HUES64 (cell line): ENCODE measurements at regions not wholly inside any gene's neighbourhood (a gene's known extent, or its start where the extent isn't known, plus 50 kb on each side); places are given as distances from the start of the nearest gene placed in this dataset.

Experiments
- H3K27ac ChIP-seq: 2 replicates; pipeline ENCODE4 v1.7.0; 2013; ENCODE audit warnings: low read depth, low read length, inconsistent platforms
- H3K27me3 ChIP-seq: 2 replicates; pipeline ENCODE4 v1.6.1; 2013; ENCODE audit warnings: mild to moderate bottlenecking, low read length; ENCODE audit not compliant: insufficient read depth
- H3K36me3 ChIP-seq: 2 replicates; pipeline ENCODE4 v1.6.1; 2013; ENCODE audit warnings: mild to moderate bottlenecking, low read length; ENCODE audit not compliant: insufficient read depth
- H3K4me1 ChIP-seq: 2 replicates; pipeline ENCODE4 v1.6.1; 2013; ENCODE audit warnings: mild to moderate bottlenecking, low read length, moderate library complexity; ENCODE audit not compliant: insufficient read depth
- H3K4me3 ChIP-seq: 2 replicates; pipeline ENCODE4 v1.5.1; 2013; ENCODE audit warnings: mild to moderate bottlenecking, low read length, moderate library complexity
- H3K9ac ChIP-seq: 2 replicates; pipeline ENCODE4 v1.6.1; 2013; ENCODE audit warnings: mild to moderate bottlenecking, low read depth, low read length
- H3K9me3 ChIP-seq: 2 replicates; pipeline ENCODE4 v1.6.1; 2013; ENCODE audit warnings: low read depth, low read length; ENCODE audit not compliant: insufficient read depth
- WGBS: fragments of 150-250, 120-280 bp; methylation state at CpG from one replicate; pipeline ENCODE4 v1.1.7; 2013; ENCODE audit warnings: missing lambda C conversion rate; 5-methylcytosine and 5-hydroxymethylcytosine counted together

GRCh38 chr3:168997488-168997887 lies 666.0 kb downstream of the MECOM start:
- Histone ChIP-seq H3K4me3 (no peak overlapping the region), H3K36me3 (no peaks in the 10 kb centered on the region), H3K27me3 (no peaks in the 10 kb centered on the region), H3K27ac (no peak overlapping the region), H3K4me1 (peaks cover 24% of the 10 kb centered on the region), H3K9ac (no peak overlapping the region), H3K9me3 (no peaks in the 10 kb centered on the region)

GRCh38 chr3:168996622-168997021 lies 666.9 kb downstream of the MECOM start:
- WGBS: 92% methylated on average over 3 of the region's 3 CpGs
- Histone ChIP-seq H3K4me3 (no peak overlapping the region), H3K9ac (no peak overlapping the region), H3K36me3 (no peaks in the 10 kb centered on the region), H3K27me3 (no peaks in the 10 kb centered on the region), H3K9me3 (no peaks in the 10 kb centered on the region), H3K4me1 (peaks cover 15% of the 10 kb centered on the region), H3K27ac (no peak overlapping the region)

- Histone ChIP-seq H3K4me1 (peaks cover 8% of the 10 kb centered on the region), H3K4me3 (no peak overlapping the region), H3K27ac (no peak overlapping the region), H3K9ac (no peak overlapping the region), H3K36me3 (no peaks in the 10 kb centered on the region), H3K27me3 (no peaks in the 10 kb centered on the region), H3K9me3 (no peaks in the 10 kb centered on the region)
- WGBS: 100% methylated on average over 5 of the region's 6 CpGs
Measured at GRCh38 chr3:168995129-168995528, 668.4 kb downstream of the MECOM start.

GRCh38 chr3:168991803-168992202 lies 671.7 kb downstream of the MECOM start:
- H3K36me3 ChIP-seq: no peaks in the 10 kb centered on the region
- H3K27me3 ChIP-seq: no peaks in the 10 kb centered on the region

GRCh38 chr3:168990621-168991020 lies 672.9 kb downstream of the MECOM start:
- Histone ChIP-seq H3K36me3 (no peaks in the 10 kb centered on the region), H3K27ac (no peak overlapping the region), H3K9me3 (no peaks in the 10 kb centered on the region), H3K9ac (no peak overlapping the region), H3K27me3 (no peaks in the 10 kb centered on the region), H3K4me1 (peaks cover 8% of the 10 kb centered on the region), H3K4me3 (no peak overlapping the region)
- WGBS: 100% methylated on average over 1 of the region's 3 CpGs

More at GRCh38 chr3:168991803-168992202, 671.7 kb downstream of the MECOM start:
- Histone ChIP-seq H3K9ac (no peak overlapping the region), H3K27ac (no peak overlapping the region), H3K4me1 (peaks cover 8% of the 10 kb centered on the region), H3K4me3 (no peak overlapping the region), H3K9me3 (no peaks in the 10 kb centered on the region)

- Histone ChIP-seq H3K27ac (no peak overlapping the region), H3K4me1 (peaks cover 8% of the 10 kb centered on the region), H3K36me3 (no peaks in the 10 kb centered on the region), H3K27me3 (no peaks in the 10 kb centered on the region), H3K4me3 (no peak overlapping the region), H3K9me3 (no peaks in the 10 kb centered on the region), H3K9ac (no peak overlapping the region)
- WGBS: 86% methylated on average over 2 of the region's 2 CpGs
Measured at GRCh38 chr3:168990134-168990533, 673.4 kb downstream of the MECOM start.

GRCh38 chr3:168989396-168989795 lies 674.1 kb downstream of the MECOM start:
- Histone ChIP-seq H3K27me3 (no peaks in the 10 kb centered on the region), H3K9me3 (no peaks in the 10 kb centered on the region), H3K27ac (no peak overlapping the region), H3K36me3 (no peaks in the 10 kb centered on the region), H3K9ac (no peak overlapping the region), H3K4me3 (no peak overlapping the region), H3K4me1 (peaks cover 8% of the 10 kb centered on the region)
- 83% methylated on average over 5 of the region's 5 CpGs for WGBS

- H3K27me3 ChIP-seq: no peaks in the 10 kb centered on the region
- H3K36me3 ChIP-seq: no peaks in the 10 kb centered on the region
- H3K27ac ChIP-seq: no peak overlapping the region
- no peak overlapping the region for H3K4me3 ChIP-seq
- H3K9me3 ChIP-seq: no peaks in the 10 kb centered on the region
- H3K4me1 ChIP-seq: peaks cover 8% of the 10 kb centered on the region
- H3K9ac ChIP-seq: no peak overlapping the region
- 100% methylated on average over 1 of the region's 1 CpG for WGBS
Measured at GRCh38 chr3:168988853-168989252, 674.7 kb downstream of the MECOM start.

GRCh38 chr3:168984872-168985271 lies 678.6 kb downstream of the MECOM start:
- Histone ChIP-seq H3K9me3 (no peaks in the 10 kb centered on the region), H3K4me1 (no peaks in the 10 kb centered on the region), H3K36me3 (no peaks in the 10 kb centered on the region), H3K9ac (no peak overlapping the region), H3K4me3 (no peak overlapping the region), H3K27ac (no peak overlapping the region), H3K27me3 (no peaks in the 10 kb centered on the region)
- 100% methylated on average over 1 of the region's 1 CpG for WGBS

- H3K27me3 ChIP-seq: no peaks in the 10 kb centered on the region
- no peak overlapping the region for H3K4me3 ChIP-seq
- H3K27ac ChIP-seq: no peak overlapping the region
- 100% methylated on average over 1 of the region's 1 CpG for WGBS
- no peaks in the 10 kb centered on the region for H3K4me1 ChIP-seq
- H3K9me3 ChIP-seq: no peaks in the 10 kb centered on the region
- H3K36me3 ChIP-seq: no peaks in the 10 kb centered on the region
- H3K9ac ChIP-seq: no peak overlapping the region
Measured at GRCh38 chr3:168983046-168983445, 680.5 kb downstream of the MECOM start.

GRCh38 chr3:168981396-168981795 lies 682.1 kb downstream of the MECOM start:
- Histone ChIP-seq H3K36me3 (no peaks in the 10 kb centered on the region), H3K4me1 (no peaks in the 10 kb centered on the region), H3K9me3 (no peaks in the 10 kb centered on the region), H3K4me3 (no peak overlapping the region), H3K27ac (no peak overlapping the region), H3K27me3 (no peaks in the 10 kb centered on the region), H3K9ac (no peak overlapping the region)
- 97% methylated on average over 2 of the region's 4 CpGs for WGBS

GRCh38 chr3:168977716-168978374 lies 685.7 kb downstream of the MECOM start:
- no peaks in the 10 kb centered on the region for H3K9me3 ChIP-seq
- no peaks in the 10 kb centered on the region for H3K36me3 ChIP-seq
- no peaks in the 10 kb centered on the region for H3K27me3 ChIP-seq
- 97% methylated on average over 5 of the region's 5 CpGs for WGBS
- no peak overlapping the region for H3K27ac ChIP-seq
- H3K9ac ChIP-seq: no peak overlapping the region
- H3K4me3 ChIP-seq: no peak overlapping the region
- no peaks in the 10 kb centered on the region for H3K4me1 ChIP-seq
